Stimulated activated CD4-positive, alpha-beta T cell treated with anti-CD3 and anti-CD28 coated beads, Interleukin-12 subunit alpha, Interleukin-12 subunit beta, amount 100 ng/mL, for 4 hours (primary cell): ENCODE measurements at regions not wholly inside any gene's neighbourhood (a gene's known extent, or its start where the extent isn't known, plus 50 kb on each side); places are given as distances from the start of the nearest gene placed in this dataset.

ENCODE experiments used
- DNase-seq: peaks from one replicate; pipeline ENCODE4 v3.0.0-alpha.2; 2020

DNA sequence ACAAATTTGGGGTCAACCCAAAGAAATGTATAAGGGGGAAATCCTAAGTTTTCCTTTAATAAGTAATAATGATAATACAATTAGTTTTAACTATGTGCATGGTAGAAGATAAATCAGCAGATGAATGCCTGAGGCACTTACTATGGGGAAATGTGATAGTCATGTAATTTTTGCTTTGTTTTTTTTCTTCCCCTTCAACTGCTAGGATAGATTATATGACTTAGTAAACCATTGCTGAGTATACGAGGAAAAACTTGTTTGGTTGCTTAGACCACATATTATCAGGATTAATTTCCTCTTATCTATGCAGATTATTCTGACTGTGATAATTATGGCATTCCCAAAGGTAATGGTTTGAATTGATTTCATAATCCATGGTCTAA is 181.1 kb downstream of the TGFB2 start:
- no peak for DNase-seq

DNA sequence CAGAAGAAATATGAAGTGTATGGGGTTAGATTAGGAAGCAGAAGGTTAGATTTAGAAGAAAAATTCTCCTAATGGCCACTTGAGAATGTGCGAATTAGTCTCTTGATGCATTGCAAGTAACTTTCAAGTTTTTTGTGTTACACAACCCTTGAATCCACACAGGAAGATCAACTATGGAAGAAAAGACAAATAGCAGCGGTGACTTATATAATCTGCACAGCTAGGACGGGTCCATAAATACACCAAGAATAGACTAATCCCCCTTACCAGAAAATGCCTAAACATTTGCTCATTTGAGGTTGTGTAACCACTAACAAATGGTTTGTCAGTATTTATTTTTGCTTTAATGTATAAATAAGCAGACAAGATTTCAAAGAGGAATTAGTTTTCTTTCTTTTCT is 182.6 kb downstream of the TGFB2 start:
- no peak for DNase-seq

DNA sequence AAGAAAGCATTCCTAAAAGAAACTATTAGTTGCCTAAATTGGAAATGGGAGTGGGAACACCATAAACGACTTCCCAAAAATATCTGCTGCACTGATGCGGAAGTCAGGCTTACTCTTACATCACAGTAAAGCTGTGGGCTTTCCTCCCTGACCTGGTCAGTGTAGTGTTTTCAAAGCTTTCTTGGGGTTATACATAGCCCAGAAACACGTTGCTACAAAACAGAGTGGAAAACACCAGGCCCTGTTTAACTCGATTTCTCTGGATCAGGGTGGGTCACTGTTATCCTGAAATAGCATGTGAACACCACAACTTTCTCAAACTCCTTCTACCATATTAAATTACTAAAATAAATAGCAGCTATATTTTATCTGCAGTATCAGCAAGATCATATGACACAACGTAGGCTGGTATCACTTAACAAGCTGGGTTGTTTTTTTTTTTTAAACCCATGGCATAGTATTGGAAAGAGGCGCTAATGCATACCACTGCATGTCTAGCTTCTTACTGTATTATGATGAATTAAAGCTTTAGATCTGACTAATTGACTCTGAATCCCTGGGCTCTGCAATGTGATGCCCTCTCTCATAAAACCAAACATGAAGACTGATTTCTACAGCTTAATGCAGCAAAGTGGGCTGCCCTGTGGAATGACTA is 184.6 kb downstream of the TGFB2 start:
- no peak for DNase-seq

DNA sequence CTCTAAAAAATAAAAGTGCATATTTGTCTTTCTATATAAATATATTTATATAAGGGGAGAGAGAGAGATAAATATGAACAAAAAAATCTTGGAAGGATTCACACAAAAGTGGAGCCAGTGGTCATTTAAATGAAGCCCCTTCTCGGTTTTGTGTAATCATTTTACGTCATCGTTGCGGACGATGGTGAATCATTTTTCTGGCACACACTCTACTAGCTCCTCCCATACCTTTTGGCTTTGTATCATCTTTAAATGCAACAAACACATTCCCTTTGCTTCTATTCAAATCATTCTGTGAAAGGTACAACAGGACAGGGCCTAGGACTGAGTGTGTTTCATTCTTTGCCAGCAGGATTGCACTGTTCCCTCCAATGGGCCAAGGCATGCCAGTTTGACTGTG is 186.8 kb downstream of the TGFB2 start:
- DNase-seq = no peak

DNA sequence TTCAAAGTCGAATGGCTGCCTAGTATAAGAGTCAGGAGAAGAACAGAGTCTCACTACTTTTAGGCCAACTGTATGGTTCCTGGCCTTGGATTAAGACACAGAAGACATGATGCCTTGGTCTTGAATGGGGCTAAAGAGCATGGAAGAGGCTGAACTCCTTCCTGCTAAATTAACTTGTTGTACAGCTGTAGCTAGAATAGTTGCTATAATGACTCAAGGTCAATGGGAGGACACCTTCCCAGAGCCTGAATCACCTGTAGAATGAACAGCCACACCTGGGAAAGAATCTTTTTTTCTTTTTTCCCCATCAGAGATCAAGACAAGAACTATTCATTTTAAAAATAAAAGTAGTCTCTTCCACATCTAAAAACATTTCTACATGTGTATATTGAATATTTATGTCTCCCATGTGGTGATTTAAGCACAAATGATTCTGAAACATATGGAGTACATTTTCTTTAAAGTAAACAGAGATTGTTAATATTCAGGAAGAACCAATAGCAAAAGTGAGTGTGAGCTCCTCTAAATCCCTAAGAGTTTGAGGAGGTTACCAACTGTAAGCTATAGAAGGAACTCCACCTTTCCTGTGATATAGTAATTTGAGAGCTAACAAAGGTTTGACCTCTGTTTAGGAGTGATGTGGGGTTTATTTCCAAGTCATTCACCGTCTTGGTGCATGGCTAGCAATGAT is 191.3 kb downstream of the TGFB2 start:
- no peak for DNase-seq

DNA sequence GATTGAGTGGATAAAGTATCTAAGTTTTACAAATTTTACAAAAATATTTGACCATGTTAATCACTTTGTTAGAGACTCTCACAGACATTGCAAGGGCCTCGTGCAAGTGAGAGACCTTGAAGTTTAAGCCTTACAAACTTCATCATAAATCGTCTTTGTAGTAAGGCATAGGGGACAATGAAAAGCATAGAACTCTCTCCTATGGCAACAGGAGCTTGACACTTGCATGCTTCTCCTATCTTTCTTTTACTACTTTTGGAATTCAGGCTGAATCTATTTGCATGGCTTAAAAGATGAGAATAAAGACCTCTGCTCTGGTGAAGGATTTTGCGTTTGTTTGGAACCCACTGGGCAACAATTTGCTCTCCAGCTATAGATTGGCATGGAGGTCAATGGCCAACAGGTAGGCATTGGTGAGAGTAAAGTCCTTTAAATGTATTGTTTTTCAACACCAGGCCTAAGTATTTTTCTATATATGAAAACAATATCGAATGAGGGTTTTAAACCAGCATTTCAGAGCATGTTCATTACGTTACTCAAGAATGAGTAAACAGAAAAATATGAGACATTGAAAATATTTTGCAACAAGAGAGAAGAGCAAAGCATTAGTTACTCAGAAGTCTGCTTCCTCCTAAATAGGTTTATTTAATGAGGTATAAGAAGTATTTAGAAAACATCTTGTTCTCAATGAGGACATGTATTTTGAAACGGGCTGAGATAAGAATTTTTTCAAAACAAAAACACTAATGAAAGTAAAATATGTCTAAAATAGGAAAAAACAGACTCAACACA is 192.2 kb downstream of the TGFB2 start:
- no peak for DNase-seq

DNA sequence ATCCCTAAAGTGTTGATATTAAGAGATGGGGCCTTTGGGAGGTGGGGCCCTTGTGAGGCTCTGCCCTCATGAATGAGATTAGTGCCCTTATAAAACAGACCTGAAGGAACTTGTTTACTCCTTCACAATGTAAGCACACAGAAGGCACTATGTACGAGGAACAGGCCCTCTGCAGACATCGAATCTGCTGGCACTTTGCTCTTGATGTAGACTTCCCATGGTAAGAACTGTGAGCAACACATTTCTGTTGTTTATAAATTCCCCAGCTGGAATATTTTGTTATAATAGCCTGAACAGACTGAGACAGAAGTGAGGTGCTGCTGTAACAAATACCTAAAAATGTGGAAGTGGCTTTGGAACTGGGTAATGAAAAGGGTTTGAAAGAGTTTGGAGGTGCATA is 193.2 kb downstream of the TGFB2 start:
- DNase-seq = no peak

DNA sequence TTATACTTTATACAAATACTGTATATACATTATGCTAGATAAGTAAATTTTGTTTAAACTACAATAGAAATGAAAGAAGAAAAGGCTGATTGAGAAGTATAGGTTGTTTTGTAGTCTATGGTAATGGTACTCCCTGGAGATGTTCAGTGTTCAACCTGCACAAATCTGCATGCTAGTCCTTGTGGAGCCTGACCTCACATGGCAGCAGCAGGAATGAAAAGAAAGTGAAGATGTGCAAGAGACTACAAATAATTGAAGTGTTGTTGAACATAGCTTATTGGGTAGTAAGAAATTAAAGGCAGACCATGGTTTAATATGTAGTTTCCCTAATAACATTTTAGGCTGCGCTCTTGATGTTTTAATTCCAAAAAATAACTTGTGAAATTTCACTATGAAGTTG is 201.2 kb downstream of the TGFB2 start:
- DNase-seq = no peak

DNA sequence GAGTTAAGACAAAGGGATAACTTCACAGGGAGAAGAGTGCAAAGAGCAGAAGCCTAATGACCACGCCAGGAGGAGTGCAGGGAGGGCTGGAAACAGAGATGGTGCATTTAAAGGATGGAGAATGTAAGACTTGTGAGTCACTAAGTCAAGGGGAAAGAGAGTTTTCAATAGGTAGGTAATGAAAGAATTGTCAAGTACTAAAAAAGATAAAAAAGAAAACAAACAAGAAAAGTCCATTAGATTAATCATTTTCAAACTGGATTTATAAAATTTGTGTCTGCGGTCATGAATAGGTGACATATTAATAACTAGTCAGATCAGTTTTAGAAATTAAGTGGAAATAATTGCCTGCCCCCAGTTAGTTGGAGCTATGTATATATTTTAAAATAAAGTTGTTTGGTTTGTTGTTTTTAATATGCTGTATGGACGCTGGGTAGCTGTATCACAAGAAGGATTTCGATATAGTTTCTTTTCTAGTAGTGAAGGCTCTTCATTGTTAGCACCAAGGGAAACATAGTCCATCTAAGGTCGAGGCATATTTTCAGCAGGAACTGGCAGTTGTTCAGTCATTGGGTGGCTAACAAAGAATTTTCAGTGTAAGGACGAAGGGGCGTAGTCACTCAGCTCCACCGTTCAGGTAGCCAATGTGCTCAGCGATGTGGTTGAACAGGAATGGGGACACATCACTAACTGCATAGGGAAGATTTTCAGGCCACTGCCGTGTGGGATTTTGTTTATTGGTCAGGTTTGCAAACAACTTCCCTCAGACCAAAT is 203.0 kb downstream of the TGFB2 start:
- DNase-seq = no peak

DNA sequence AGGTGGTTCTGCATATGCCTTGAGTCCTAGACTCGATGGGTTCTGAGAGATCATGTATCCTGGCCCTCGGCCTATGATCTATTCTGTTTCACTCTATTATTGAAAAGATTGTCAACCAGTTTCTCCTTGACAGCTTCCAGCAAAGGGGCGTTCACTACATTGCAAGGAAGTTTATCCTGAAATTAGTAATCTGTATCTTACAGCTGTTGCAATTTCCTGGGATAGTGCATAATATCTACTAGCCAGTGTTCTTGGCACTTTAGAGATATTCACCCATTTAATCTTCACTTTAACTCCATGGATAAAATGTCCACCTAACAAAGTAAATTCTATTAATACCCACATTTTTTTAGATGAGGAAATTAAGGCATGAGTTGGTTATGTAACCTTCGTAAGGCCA is 203.6 kb downstream of the TGFB2 start:
- DNase-seq = no peak

DNA sequence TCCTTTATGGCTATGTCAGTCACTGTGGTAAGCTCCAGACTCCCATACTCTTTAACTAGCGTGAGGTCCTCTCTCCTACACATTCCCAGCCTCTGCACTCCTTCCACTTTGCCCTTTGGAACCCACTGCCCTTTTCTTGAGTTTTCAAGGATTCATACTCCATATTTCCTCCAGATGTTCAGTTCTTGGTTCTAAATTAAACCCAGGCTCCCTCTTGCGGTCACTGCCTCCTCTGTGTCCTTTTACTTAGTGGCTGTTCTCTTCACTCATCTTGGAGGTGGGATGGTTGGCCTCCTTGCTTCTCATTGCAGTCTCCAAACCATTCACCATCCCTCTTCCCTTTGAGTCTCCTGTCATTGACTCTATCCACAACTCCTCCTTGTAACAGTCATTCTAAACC is 208.1 kb downstream of the TGFB2 start:
- no peak for DNase-seq

DNA sequence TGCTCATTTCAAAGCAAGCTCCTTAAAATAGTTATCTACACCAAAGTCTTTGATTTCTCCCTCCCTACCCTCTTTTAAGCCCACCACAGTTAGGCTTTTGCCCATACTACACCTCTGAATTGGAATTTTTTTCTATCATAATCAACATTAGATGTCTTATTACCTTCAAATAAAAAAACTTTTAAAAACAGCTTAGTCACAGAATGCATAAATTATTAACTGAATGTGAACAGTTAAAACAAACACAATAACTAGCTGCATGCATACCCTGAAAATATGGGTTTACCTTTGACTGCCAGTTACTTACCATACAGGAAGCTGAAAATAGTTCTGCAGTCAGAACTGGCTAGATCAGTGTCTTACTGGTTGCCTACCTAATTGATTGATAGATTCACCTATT is 210.9 kb downstream of the TGFB2 start:
- no peak for DNase-seq

DNA sequence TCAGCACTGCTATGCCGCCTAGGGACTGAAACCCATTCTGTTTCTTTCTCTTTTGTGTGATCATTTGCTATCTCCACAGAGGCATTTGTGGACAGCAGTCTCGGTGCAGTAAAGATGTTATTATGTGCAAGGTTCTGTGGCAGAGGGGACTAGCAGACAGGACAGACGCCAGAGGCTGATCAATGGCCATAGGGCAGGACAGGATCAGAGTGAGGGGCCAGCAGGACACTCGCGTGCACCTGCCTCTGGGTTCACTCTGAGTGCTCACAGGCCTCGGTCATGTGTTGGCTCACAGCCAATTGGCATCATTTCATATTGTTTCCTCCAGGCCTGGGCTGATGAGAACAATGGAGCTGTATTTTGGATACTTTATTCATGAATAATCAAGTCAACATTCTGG is 212.6 kb downstream of the TGFB2 start:
- DNase-seq = no peak

DNA sequence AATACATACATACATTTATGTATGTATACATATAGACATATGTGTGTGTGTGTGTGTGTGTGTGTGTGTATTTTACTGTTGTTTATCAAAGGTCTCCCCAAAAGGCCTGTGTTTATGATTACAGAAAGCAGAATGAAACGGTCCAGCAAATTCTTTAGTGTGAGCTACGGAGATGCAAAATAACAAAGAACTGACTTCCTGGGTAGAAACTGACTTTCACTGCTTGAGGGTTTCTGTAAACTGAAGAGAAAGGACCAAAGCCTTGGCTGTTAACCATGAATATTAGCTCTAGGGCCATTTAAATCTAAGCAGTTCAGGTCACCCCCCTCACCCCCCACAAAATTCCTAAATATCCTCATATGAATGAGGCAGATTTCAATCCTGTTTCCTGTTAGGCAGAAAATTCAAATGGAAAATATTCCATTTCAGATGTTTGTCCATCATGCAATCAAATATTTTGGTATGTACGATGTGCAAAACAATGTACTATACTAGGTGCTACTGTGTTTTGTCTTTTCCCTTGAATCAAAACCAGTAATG is 213.2 kb downstream of the TGFB2 start:
- no peak for DNase-seq

DNA sequence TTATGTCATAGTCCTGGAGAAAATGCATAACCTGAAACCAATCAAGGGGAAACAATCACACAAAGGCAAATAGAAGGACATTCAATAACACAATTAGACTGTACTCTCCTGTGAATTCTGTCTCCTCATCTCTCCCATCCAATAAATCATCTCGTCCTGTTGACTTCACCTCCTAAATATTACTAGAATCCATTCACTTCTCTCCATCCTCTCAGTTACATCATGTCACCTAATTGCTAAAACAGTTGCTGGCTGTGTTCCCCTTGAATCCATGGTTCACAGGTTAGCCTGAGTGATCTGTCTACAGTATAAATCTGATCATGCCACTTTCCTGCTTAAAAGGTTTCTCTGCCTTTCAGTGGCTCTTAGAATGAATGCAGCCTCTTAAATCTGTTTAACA is 220.2 kb downstream of the TGFB2 start:
- DNase-seq = no peak

DNA sequence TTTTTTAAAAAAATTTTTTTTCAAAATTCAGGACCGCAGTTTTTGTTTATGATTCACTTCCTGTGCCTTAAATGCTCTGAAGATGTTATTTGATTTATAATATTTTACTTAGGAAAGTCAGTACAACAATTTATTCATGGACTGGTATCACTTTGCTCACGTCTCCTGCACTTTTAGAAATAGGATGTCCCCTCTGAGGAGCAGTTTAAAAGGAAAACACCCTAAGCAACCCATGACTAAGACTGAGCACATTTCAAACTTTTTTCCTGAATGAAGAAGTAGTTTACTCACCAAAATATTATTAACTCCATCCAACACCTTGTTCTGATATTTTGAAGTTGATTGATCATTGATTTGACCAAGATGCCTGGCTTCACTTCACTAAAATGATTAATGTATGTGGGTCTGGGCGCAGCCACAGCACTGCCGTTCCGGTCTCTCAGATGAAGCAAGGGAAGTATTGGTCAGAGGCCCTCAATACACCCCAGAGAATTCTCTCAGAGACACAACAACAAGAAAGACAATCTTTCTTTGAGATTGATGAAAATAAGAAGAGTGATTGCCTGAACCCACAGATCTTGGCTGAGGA is 223.9 kb downstream of the TGFB2 start:
- DNase-seq = no peak

DNA sequence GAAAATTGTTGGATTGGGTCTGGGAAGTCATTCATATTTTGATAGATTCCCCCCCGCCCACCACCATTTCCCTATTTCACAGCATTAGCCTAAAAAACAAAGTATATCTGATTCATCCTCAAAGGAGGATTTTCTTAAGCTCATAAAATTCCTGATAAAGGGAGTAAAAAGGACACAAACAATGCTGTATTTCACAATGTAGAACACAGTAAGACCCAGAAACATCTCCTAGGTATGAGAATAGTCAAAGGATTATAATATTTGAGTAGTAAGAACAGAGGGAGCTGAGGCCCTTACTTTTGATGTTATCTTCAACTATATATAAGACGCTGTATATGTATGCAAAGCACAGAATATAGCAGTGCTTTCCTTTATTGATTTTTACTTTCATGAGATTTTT is 225.3 kb downstream of the TGFB2 start:
- no peak for DNase-seq

DNA sequence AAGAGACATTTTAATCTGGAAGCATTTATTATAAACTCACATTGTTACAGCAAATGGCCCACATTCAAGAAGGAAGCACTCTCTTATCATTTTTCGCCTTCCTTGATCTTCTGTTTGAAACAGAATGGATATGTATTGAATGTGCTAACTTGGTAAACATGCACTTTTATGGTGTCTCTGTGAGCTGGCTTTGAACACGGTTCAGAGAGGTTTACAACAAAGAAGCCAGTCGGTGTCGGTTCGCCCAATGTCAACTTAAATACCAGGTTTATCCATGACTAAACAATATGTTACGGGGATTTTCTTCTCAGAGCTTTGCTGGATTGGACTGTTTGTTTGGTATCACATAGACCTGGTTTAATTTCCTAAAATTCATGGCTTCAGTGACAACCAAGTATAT is 226.4 kb downstream of the TGFB2 start:
- no peak for DNase-seq

DNA sequence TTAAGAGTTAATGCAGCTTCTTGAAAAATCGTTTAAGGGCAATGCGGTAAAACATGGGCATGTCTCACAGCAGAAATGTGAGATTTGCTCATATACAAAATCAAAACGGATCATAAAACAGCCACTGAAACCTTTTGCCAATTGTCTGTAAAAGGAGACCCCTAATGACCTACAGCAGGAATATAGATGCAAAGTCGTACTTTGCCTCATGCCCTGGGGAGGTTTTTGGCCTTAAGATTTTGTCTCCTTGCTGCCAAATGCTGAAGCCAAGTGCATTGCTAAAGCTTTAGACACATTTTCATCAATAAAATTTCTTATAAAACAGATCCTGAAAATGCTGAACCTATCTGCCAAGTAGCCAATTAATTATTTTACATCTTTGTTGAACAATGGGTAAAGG is 226.9 kb downstream of the TGFB2 start:
- no peak for DNase-seq

DNA sequence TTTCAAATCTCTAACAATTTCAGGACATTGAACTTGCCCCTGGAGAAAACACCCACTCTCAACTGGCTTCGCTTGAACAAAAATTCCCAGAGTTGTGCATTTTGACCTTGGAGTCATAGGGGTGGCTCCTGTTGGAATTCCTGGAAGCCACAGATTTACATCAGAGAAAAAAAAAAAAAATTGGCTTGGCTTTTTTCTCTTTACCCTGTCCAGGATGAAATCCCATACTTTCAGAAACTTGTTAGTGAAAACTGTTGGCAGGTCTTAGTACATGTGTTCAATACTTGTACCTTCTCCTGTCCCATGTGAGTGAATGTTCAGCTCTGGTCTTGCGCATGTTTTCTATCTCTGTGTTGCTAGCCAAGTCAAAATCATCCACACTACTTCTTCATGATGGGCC is 228.8 kb downstream of the TGFB2 start:
- DNase-seq = no peak

DNA sequence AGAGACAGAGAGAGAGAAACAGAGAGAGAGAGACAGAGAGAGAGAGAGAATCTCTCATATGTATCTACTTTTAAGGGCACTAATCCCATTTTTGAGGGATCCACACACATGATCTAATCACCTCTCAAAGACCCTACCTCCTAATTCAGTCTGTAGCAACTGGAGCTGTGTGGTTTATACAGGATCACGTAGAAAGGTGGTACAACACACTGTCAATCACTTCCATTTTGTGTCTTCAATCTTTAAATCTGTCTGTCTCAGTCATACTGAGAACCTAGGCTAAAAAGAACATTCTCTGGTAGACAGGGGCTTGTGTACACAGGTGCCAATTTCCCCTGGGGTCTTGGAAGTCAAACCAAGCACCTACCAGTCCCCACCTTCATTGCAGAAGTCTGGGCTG is 229.9 kb downstream of the TGFB2 start:
- DNase-seq = no peak

DNA sequence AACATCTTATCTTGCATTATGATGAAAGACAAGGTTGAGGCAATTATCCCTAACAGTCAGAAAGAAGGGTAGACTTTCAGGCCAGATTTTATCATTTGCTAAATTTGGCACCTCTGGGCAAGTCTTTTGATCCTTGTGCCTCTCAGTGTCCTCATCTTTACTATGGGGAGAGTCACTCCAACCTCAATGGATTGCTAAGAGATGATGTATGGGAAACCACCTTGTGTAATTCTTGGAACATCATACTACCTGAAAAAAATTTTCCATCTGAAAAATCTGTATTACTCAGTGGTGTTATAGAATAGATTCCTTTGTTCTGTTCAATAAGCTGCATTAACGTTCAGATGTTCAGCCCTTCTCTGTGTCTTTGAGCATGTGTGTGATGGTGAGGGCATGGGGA is 230.7 kb downstream of the TGFB2 start:
- no peak for DNase-seq

DNA sequence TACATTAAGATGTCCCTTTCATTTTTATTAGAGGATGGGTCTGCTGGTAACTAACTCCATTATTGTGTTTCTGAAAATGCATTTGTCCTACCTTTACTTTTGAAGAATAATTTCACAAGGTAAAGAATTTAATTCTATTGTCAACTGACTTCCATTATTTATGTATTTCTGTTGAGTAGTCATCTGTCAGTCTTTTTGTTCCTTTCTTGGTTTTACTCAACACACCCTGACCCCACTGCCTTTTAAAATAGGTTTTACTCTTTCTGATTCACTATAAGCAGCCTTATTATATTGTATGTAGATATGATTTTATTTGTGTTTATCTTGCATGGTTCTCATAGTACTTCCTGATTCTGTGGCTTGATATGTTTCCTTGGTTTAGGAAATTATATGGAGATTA is 237.5 kb downstream of the TGFB2 start:
- no peak for DNase-seq
